ENCODE measurements at regions not wholly inside any gene's neighbourhood (a gene's known extent, or its start where the extent isn't known, plus 50 kb on each side); places are given as distances from the start of the nearest gene placed in this dataset.

GRCh38 chr2:4369826-4370419, 666.5 kb downstream of the DCDC2C start:
- no peak for DNase-seq (ENCODE audit: low spot score)

- no peak for DNase-seq (ENCODE audit: low spot score)
Measured at GRCh38 chr2:4370422-4371090, 667.2 kb downstream of the DCDC2C start.

- no peak for DNase-seq (ENCODE audit: low spot score)
Measured at GRCh38 chr2:4381049-4381448, 677.7 kb downstream of the DCDC2C start.

- DNase-seq (ENCODE audit: low spot score): no peak
Measured at GRCh38 chr2:4381773-4382172, 678.4 kb downstream of the DCDC2C start.

GRCh38 chr2:4391013-4391412, 687.6 kb downstream of the DCDC2C start:
- no peak for DNase-seq (ENCODE audit: low spot score)

- no peak for DNase-seq (ENCODE audit: low spot score)
Measured at GRCh38 chr2:4404363-4404762, 701.0 kb downstream of the DCDC2C start.

- DNase-seq (ENCODE audit: low spot score): no peak
Measured at GRCh38 chr2:4408321-4408720, 704.9 kb downstream of the DCDC2C start.

- no peak for DNase-seq (ENCODE audit: low spot score)
Measured at GRCh38 chr2:4412637-4413187, 709.3 kb downstream of the DCDC2C start.

GRCh38 chr2:4415171-4415570, 711.8 kb downstream of the DCDC2C start:
- DNase-seq (ENCODE audit: low spot score): no peak

- no peak for DNase-seq (ENCODE audit: low spot score)
Measured at GRCh38 chr2:4415810-4416413, 712.5 kb downstream of the DCDC2C start.

GRCh38 chr2:4416431-4416830, 713.1 kb downstream of the DCDC2C start:
- no peak for DNase-seq (ENCODE audit: low spot score)

- no peak for DNase-seq (ENCODE audit: low spot score)
Measured at GRCh38 chr2:4417771-4418170, 714.4 kb downstream of the DCDC2C start.

GRCh38 chr2:4420032-4420431, 716.7 kb downstream of the DCDC2C start:
- no peak for DNase-seq (ENCODE audit: low spot score)

GRCh38 chr2:4424153-4424552, 720.8 kb downstream of the DCDC2C start:
- DNase-seq (ENCODE audit: low spot score): no peak

GRCh38 chr2:4427083-4427482, 723.7 kb downstream of the DCDC2C start:
- no peak for DNase-seq (ENCODE audit: low spot score)

- DNase-seq (ENCODE audit: low spot score): no peak
Measured at GRCh38 chr2:4445821-4446220, 742.4 kb downstream of the DCDC2C start.

- no peak for DNase-seq (ENCODE audit: low spot score)
Measured at GRCh38 chr2:4454907-4455306, 751.5 kb downstream of the DCDC2C start.

- DNase-seq (ENCODE audit: low spot score): no peak
Measured at GRCh38 chr2:4455486-4456155, 752.2 kb downstream of the DCDC2C start.

GRCh38 chr2:4464634-4465266, 761.4 kb downstream of the DCDC2C start:
- DNase-seq (ENCODE audit: low spot score): no peak

- no peak for DNase-seq (ENCODE audit: low spot score)
Measured at GRCh38 chr2:4465671-4466070, 762.3 kb downstream of the DCDC2C start.

GRCh38 chr2:4475618-4476017, 772.2 kb downstream of the DCDC2C start:
- no peak for DNase-seq (ENCODE audit: low spot score)

GRCh38 chr2:4483050-4483449, 779.7 kb downstream of the DCDC2C start:
- DNase-seq (ENCODE audit: low spot score): no peak
